Left lobe of liver (tissue), 2 donors: ENCODE measurements at regions not wholly inside any gene's neighbourhood (a gene's known extent, or its start where the extent isn't known, plus 50 kb on each side); places are given as distances from the start of the nearest gene placed in this dataset.
"Not testable (repeated sequence)": the region's sequence is repeated elsewhere in the genome, so short reads cannot be mapped to it uniquely, and the experiment has no call there.

ENCODE experiments used
- ATAC-seq: fragments of 200-7000 bp; cut with Tn5 transposase; one replicate; pipeline ENCODE4 v1.9.1; 2020; ENCODE audit warnings: mild to moderate bottlenecking, moderate library complexity
- DNase-seq: peaks from one replicate; pipeline ENCODE4 v3.0.0-alpha.2; 2020; ENCODE audit warnings: low spot score
- donor health status: DM: no; HTN: no; CAD: no; lungs with moderate emphysema.
- donor health status: DM: no; HTN: yes; CAD: no.

- no peak for DNase-seq
- ATAC-seq: no peak
These were observed 143.7 kb upstream of the RPRM start for GRCh38 chr2:153622285-153622684.

GRCh38 chr2:153623020-153623419, 144.5 kb upstream of the RPRM start:
- ATAC-seq: no peak

GRCh38 chr2:153626676-153627075, 148.1 kb upstream of the RPRM start:
- DNase-seq (no peak), ATAC-seq (no peak)

More at GRCh38 chr2:153623020-153623419, 144.5 kb upstream of the RPRM start:
- no peak for DNase-seq

- no peak for DNase-seq
- no peak for ATAC-seq
These were observed 156.9 kb upstream of the RPRM start for GRCh38 chr2:153635494-153635893.

GRCh38 chr2:153641046-153641445, 162.5 kb upstream of the RPRM start:
- ATAC-seq (no peak), DNase-seq (no peak)

GRCh38 chr2:153644955-153645354, 166.4 kb upstream of the RPRM start:
- no peak for DNase-seq
- no peak for ATAC-seq

GRCh38 chr2:153645599-153645998, 167.0 kb upstream of the RPRM start:
- DNase-seq (no peak), ATAC-seq (no peak)

GRCh38 chr2:153657651-153658050, 179.1 kb upstream of the RPRM start:
- ATAC-seq (no peak), DNase-seq (no peak)

GRCh38 chr2:153661801-153662200, 183.2 kb upstream of the RPRM start:
- DNase-seq (no peak), ATAC-seq (no peak)

- ATAC-seq: no peak
- DNase-seq: no peak
These were observed 184.8 kb upstream of the RPRM start for GRCh38 chr2:153663371-153663770.

- ATAC-seq, DNase-seq: not testable (repeated sequence)
These were observed 185.4 kb upstream of the RPRM start for GRCh38 chr2:153664009-153664408.

- DNase-seq (no peak), ATAC-seq (no peak)
These were observed 188.9 kb upstream of the RPRM start for GRCh38 chr2:153667475-153667874.

- DNase-seq (no peak), ATAC-seq (no peak)
These were observed 190.4 kb upstream of the RPRM start for GRCh38 chr2:153668923-153669322.

- ATAC-seq: no peak
- DNase-seq: no peak
These were observed 161.6 kb upstream of the GALNT13 start for GRCh38 chr2:153710128-153710527.

GRCh38 chr2:153715218-153715850, 156.4 kb upstream of the GALNT13 start:
- DNase-seq (no peak), ATAC-seq (no peak)

GRCh38 chr2:153717060-153717459, 154.7 kb upstream of the GALNT13 start:
- ATAC-seq (no peak), DNase-seq (no peak)

- ATAC-seq (no peak), DNase-seq (no peak)
These were observed 132.3 kb upstream of the GALNT13 start for GRCh38 chr2:153739394-153739793.

GRCh38 chr2:153761936-153762335, 109.8 kb upstream of the GALNT13 start:
- ATAC-seq: no peak
- DNase-seq: no peak

GRCh38 chr2:153766415-153766814, 105.3 kb upstream of the GALNT13 start:
- ATAC-seq: no peak
- DNase-seq: no peak

- no peak for DNase-seq
- ATAC-seq: no peak
These were observed 101.2 kb upstream of the GALNT13 start for GRCh38 chr2:153770359-153770991.

- ATAC-seq: no peak
These were observed 91.5 kb upstream of the GALNT13 start for GRCh38 chr2:153780241-153780640.

GRCh38 chr2:153786016-153786415, 85.7 kb upstream of the GALNT13 start:
- ATAC-seq (no peak), DNase-seq (no peak)

More at GRCh38 chr2:153780241-153780640, 91.5 kb upstream of the GALNT13 start:
- DNase-seq: no peak

- ATAC-seq (no peak), DNase-seq (no peak)
These were observed 84.1 kb upstream of the GALNT13 start for GRCh38 chr2:153787612-153788011.
